ENCODE measurements at regions not wholly inside any gene's neighbourhood (a gene's known extent, or its start where the extent isn't known, plus 50 kb on each side); places are given as distances from the start of the nearest gene placed in this dataset.

GRCh38 chr14:37932481-37932880, 275.2 kb upstream of the SSTR1 start:
- TF ChIP-seq CTCF (IDR thresholded peaks at IDR 0.05) (no peak), POLR2A (IDR thresholded peaks at IDR 0.05) (no peak)
